HCT116 (cell line): ENCODE measurements at regions not wholly inside any gene's neighbourhood (a gene's known extent, or its start where the extent isn't known, plus 50 kb on each side); places are given as distances from the start of the nearest gene placed in this dataset.

Experiments
- ATAC-seq: fragments of 200-7000 bp; cut with Tn5 transposase; 2 replicates; pipeline ENCODE4 v1.9.1; 2020; ENCODE audit warnings: mild to moderate bottlenecking, moderate library complexity
- BruUV-seq: library from RNA; stranded (reverse); fragments of 400-500 nt; replicated peaks from 2 replicates; lab custom pipeline; 2021; lab: Mats Ljungman, UMichigan
- CTCF ChIA-PET: fragments of 300-600 bp; sonication (Branson Sonifier 250); formaldehyde crosslinking; loops from one replicate; lab custom pipeline; 2021; ENCODE audit warnings: antibody characterized with exemption; lab: Charles Lee
- POLR2A ChIA-PET: fragments of 300-600, 350-600 bp; sonication (Branson Sonifier 250); formaldehyde crosslinking; loops from one replicate; lab custom pipeline; 2021; ENCODE audit warnings: antibody characterized with exemption; lab: Charles Lee
- RAD21 ChIA-PET, 2 experiments: fragments of 300-600 bp; sonication (Branson Sonifier 250); formaldehyde crosslinking; loops; one replicate each; lab custom pipeline; 2023; ENCODE audit warnings: low total read pairs in 2 of 2; ENCODE audit not compliant: uncharacterized antibody in 2 of 2, unreplicated experiment in 2 of 2, low non-redundant PET in 1 of 2; lab: Charles Lee
- DNase-seq: peaks from one replicate; pipeline ENCODE4 v3.0.0-alpha.2; 2010; ENCODE audit warnings: low read depth, low spot score
- H2AFZ ChIP-seq: fragments of 200-600 bp; shearing (Covaris generic), sonication (generic); 2 replicates; pipeline ENCODE4 v1.6.1; 2017; ENCODE audit warnings: low read depth, mixed run types, mixed read lengths, antibody characterized with exemption, low read length; ENCODE audit not compliant: poor library complexity, severe bottlenecking
- H3K27ac ChIP-seq: 2 replicates; pipeline ENCODE4 v1.5.1; 2012; ENCODE audit warnings: low read depth, low read length
- H3K27me3 ChIP-seq: fragments of 200-600 bp; sonication (generic); 2 replicates; pipeline ENCODE4 v1.6.1; 2016; ENCODE audit warnings: mixed run types, low read length, mixed read lengths; ENCODE audit not compliant: insufficient read depth
- H3K36me3 ChIP-seq, 2 experiments: fragments of 200-500 bp in 1 of 2; fragments of 200-600 bp in 1 of 2; sonication (Bioruptor generic) in 1 of 2; sonication (generic) in 1 of 2; 2 replicates each; pipeline versions ENCODE4 v1.5.1 to v1.6.1; 2014 to 2016; ENCODE audit warnings: low read length in 2 of 2, inconsistent platforms in 1 of 2, mixed read lengths in 1 of 2, mixed run types in 1 of 2; ENCODE audit not compliant: insufficient read depth in 2 of 2, control insufficient read depth in 1 of 2
- H3K4me1 ChIP-seq, 2 experiments: fragments of 200-600 bp in 1 of 2; sonication (generic) in 1 of 2; 2 replicates each; pipeline versions ENCODE4 v1.5.1 to v1.6.1; 2012 to 2017; ENCODE audit warnings: low read length in 2 of 2, inconsistent platforms in 1 of 2, mild to moderate bottlenecking in 1 of 2, mixed read lengths in 1 of 2, mixed run types in 1 of 2, moderate library complexity in 1 of 2; ENCODE audit not compliant: insufficient read depth in 2 of 2, control insufficient read depth in 1 of 2
- H3K4me2 ChIP-seq: fragments of 200-600 bp; sonication (generic); 2 replicates; pipeline ENCODE4 v1.6.1; 2017; ENCODE audit warnings: mixed run types, low read length, mixed read lengths
- H3K4me3 ChIP-seq, 2 experiments: fragments of 200-600 bp in 1 of 2; sonication (generic) in 1 of 2; replicated peaks in 1 of 2; 2 replicates each; pipeline ENCODE4 v1.5.1; 2011 to 2016; ENCODE audit warnings: low read length in 2 of 2, control low read depth in 1 of 2, low read depth in 1 of 2, mild to moderate bottlenecking in 1 of 2, mixed read lengths in 1 of 2, mixed run types in 1 of 2
- H3K79me2 ChIP-seq: fragments of 200-600 bp; sonication (generic); 2 replicates; pipeline ENCODE4 v1.6.1; 2017; ENCODE audit warnings: mild to moderate bottlenecking, mixed run types, low read length, moderate library complexity, mixed read lengths; ENCODE audit not compliant: insufficient read depth
- H3K9ac ChIP-seq: fragments of 200-600 bp; sonication (generic); 2 replicates; pipeline ENCODE4 v1.6.1; 2016; ENCODE audit warnings: low read length, mixed read lengths
- H3K9me2 ChIP-seq: fragments of 200-600 bp; sonication (generic), shearing (Covaris generic); 2 replicates; pipeline ENCODE4 v1.6.1; 2017; ENCODE audit warnings: mixed run types, mild to moderate bottlenecking, moderate library complexity; ENCODE audit not compliant: insufficient read depth
- H3K9me3 ChIP-seq, 2 experiments: fragments of 200-500 bp in 1 of 2; fragments of 200-600 bp in 1 of 2; sonication (Bioruptor generic) in 1 of 2; sonication (generic) in 1 of 2; 2 replicates each; pipeline ENCODE4 v1.6.1; 2014 to 2017; ENCODE audit warnings: low read length in 2 of 2, mixed read lengths in 2 of 2, inconsistent platforms in 1 of 2, low read depth in 1 of 2, mild to moderate bottlenecking in 1 of 2, mixed run types in 1 of 2, moderate library complexity in 1 of 2; ENCODE audit not compliant: control insufficient read depth in 1 of 2, insufficient read depth in 1 of 2
- H4K20me1 ChIP-seq: fragments of 200-600 bp; sonication (generic), shearing (Covaris generic); 2 replicates; pipeline ENCODE4 v1.6.1; 2017; ENCODE audit warnings: mixed run types, mild to moderate bottlenecking, moderate library complexity; ENCODE audit not compliant: insufficient read depth
- CBX3 ChIP-seq: IDR thresholded peaks from 2 replicates; pipeline ENCODE4 v1.6.1; 2012; ENCODE audit warnings: low read depth
- CEBPB ChIP-seq: IDR thresholded peaks from 2 replicates; pipeline ENCODE4 v1.6.1; 2012; ENCODE audit warnings: low read depth
- ELF1 ChIP-seq: IDR thresholded peaks from 2 replicates; pipeline ENCODE4 v1.6.1; 2012; ENCODE audit warnings: low read depth, borderline replicate concordance
- EZH2phosphoT487 ChIP-seq: fragments of 200-600 bp; IDR thresholded peaks from 2 replicates; pipeline ENCODE4 v1.6.1; 2018; ENCODE audit warnings: antibody characterized with exemption, borderline replicate concordance
- FOSL1 ChIP-seq: IDR thresholded peaks from 2 replicates; pipeline ENCODE4 v1.6.1; 2012; ENCODE audit warnings: low read depth
- POLR2A ChIP-seq: IDR thresholded peaks from 2 replicates; pipeline ENCODE4 v1.7.0; 2011; ENCODE audit warnings: borderline replicate concordance; ENCODE audit not compliant: insufficient read depth, insufficient read length; ENCODE audit errors: extremely low read depth
- POLR2AphosphoS5 ChIP-seq: IDR thresholded peaks from 2 replicates; pipeline ENCODE4 v1.6.1; 2011; ENCODE audit warnings: mild to moderate bottlenecking, low read depth, low read length, moderate library complexity
- SIN3A ChIP-seq: IDR thresholded peaks from 2 replicates; pipeline ENCODE4 v1.6.1; 2012; ENCODE audit warnings: low read depth
- SP1 ChIP-seq: IDR thresholded peaks from 2 replicates; pipeline ENCODE4 v1.6.1; 2012; ENCODE audit warnings: low read depth
- SRF ChIP-seq: IDR thresholded peaks from 2 replicates; pipeline ENCODE4 v1.6.1; 2012; ENCODE audit warnings: low read depth
- YY1 ChIP-seq: IDR thresholded peaks from 2 replicates; pipeline ENCODE4 v1.6.1; 2011; ENCODE audit warnings: low read length, low read depth, moderate library complexity, mild to moderate bottlenecking; ENCODE audit not compliant: insufficient replicate concordance; ENCODE audit errors: extremely low read depth
- ZNF274 ChIP-seq: fragments of 200-500 bp; sonication (Bioruptor generic); IDR thresholded peaks from 2 replicates; pipeline ENCODE4 v1.6.1; 2014; ENCODE audit warnings: mild to moderate bottlenecking, low read depth, low read length, inconsistent platforms
- intact Hi-C: fragments of 100-400 bp; cut with micrococcal nuclease; formaldehyde crosslinking; loops from 2 replicates; pipeline ENCODE4 v1.10.0; 2022
- TF ChIP-seq, protein P1 (sequence below): IDR thresholded peaks from 2 replicates; pipeline ENCODE4 v1.6.1; 2012; ENCODE audit warnings: low read depth
- TF ChIP-seq, protein P2 (sequence below): IDR thresholded peaks from 2 replicates; pipeline ENCODE4 v1.6.1; 2012

DNA sequence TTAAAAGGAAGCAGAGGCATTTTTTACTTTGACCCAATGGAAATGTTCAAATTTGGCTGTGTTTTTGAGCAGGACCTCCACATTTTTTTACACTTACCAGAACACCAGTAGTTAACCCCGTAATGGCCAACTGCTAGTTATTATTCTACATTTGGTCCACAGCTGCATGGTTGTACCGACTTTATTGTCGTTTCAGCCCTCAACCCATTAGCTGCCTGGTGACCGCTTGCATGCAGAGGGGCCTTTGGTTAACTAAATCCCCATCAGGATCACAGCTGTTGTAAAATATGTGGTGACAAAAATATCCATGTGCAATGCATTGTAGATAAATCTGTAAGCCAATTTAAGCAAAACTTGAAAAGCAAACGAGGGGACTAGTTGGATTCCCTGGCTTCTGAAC, 342.2 kb upstream of the MEOX2 start:
- Histone ChIP-seq H3K27me3 (no peaks in the 10 kb centered on the region), H3K4me2 (no peak overlapping the region), H3K9ac (no peak overlapping the region), H3K27ac (no peak overlapping the region), H2AFZ (no peak overlapping the region), H3K4me1 (no peaks in the 10 kb centered on the region), H3K9me2 (no peaks in the 10 kb centered on the region), H3K79me2 (no peaks in the 10 kb centered on the region), H3K9me3 (no peaks in the 10 kb centered on the region), H3K4me3 (no peak overlapping the region), H4K20me1 (no peaks in the 10 kb centered on the region), H3K36me3 (no peaks in the 10 kb centered on the region)
- RAD21 ChIA-PET, result no interaction called here
- BruUV-seq, result no TSS peak
- POLR2A ChIA-PET, result no interaction called here
- intact Hi-C loops, result no loop called here
- CTCF ChIA-PET, result no interaction called here
- DNase-seq (no peak), ATAC-seq (no peak)
- TF ChIP-seq POLR2A (no peak), YY1 (no peak), CEBPB (no peak), SP1 (no peak), SIN3A (no peak)
- TF ChIP-seq, protein P1, sequence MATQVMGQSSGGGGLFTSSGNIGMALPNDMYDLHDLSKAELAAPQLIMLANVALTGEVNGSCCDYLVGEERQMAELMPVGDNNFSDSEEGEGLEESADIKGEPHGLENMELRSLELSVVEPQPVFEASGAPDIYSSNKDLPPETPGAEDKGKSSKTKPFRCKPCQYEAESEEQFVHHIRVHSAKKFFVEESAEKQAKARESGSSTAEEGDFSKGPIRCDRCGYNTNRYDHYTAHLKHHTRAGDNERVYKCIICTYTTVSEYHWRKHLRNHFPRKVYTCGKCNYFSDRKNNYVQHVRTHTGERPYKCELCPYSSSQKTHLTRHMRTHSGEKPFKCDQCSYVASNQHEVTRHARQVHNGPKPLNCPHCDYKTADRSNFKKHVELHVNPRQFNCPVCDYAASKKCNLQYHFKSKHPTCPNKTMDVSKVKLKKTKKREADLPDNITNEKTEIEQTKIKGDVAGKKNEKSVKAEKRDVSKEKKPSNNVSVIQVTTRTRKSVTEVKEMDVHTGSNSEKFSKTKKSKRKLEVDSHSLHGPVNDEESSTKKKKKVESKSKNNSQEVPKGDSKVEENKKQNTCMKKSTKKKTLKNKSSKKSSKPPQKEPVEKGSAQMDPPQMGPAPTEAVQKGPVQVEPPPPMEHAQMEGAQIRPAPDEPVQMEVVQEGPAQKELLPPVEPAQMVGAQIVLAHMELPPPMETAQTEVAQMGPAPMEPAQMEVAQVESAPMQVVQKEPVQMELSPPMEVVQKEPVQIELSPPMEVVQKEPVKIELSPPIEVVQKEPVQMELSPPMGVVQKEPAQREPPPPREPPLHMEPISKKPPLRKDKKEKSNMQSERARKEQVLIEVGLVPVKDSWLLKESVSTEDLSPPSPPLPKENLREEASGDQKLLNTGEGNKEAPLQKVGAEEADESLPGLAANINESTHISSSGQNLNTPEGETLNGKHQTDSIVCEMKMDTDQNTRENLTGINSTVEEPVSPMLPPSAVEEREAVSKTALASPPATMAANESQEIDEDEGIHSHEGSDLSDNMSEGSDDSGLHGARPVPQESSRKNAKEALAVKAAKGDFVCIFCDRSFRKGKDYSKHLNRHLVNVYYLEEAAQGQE, result no peak

DNA sequence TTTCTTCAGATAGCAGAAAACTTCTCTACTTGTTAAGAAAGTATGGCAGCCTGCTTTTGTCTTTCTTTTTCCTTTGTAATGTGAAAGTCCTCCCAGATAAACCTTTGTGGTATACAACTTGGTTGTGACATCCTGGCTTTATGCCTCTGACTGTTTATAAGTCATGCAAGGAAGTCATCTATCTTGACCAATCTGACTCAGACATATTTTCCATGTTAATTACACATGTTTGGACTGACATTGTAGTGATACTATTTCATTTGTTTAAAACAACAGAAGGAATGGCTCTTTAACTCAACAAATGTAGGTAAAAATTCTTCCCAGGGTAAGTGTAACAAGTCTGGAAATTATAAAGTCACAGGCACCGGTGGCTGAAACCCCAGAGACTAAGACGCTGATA, 341.6 kb upstream of the MEOX2 start:
- POLR2A ChIA-PET, result no interaction called here
- TF ChIP-seq POLR2A (no peak), CBX3 (no peak), ELF1 (no peak), CEBPB (no peak), ZNF274 (no peak), YY1 (no peak), EZH2phosphoT487 (no peak), POLR2AphosphoS5 (no peak), SRF (no peak), FOSL1 (no peak)
- TF ChIP-seq, protein P1, result no peak
- TF ChIP-seq, protein P2, sequence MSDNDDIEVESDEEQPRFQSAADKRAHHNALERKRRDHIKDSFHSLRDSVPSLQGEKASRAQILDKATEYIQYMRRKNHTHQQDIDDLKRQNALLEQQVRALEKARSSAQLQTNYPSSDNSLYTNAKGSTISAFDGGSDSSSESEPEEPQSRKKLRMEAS, result no peak

More for the DNA sequence above, 341.6 kb upstream of the MEOX2 start:
- H3K4me1 ChIP-seq, result no peaks in the 10 kb centered on the region
- no peak overlapping the region for H3K4me3 ChIP-seq
- H3K27ac ChIP-seq, result no peak overlapping the region
- no TSS peak for BruUV-seq
- H3K9me2 ChIP-seq, result no peaks in the 10 kb centered on the region
- no peaks in the 10 kb centered on the region for H3K27me3 ChIP-seq
- no peaks in the 10 kb centered on the region for H3K9me3 ChIP-seq
- no peaks in the 10 kb centered on the region for H4K20me1 ChIP-seq
- ChIA-PET CTCF (no interaction called here), RAD21 (no interaction called here)
- ATAC-seq (no peak), DNase-seq (no peak)
- intact Hi-C loops, result no loop called here
- H3K4me2 ChIP-seq, result no peak overlapping the region
- H3K36me3 ChIP-seq, result no peaks in the 10 kb centered on the region
- no peak overlapping the region for H2AFZ ChIP-seq
- H3K9ac ChIP-seq, result no peak overlapping the region
- H3K79me2 ChIP-seq, result no peaks in the 10 kb centered on the region
